Activated CD8-positive, alpha-beta memory T cell treated with anti-CD3 and anti-CD28 coated beads for 1 hour (primary cell): ENCODE measurements at regions not wholly inside any gene's neighbourhood (a gene's known extent, or its start where the extent isn't known, plus 50 kb on each side); places are given as distances from the start of the nearest gene placed in this dataset.
A peak's percentile ranks its signal among the peaks of the same experiment; 100 is the strongest.
"Not testable (repeated sequence)": the region's sequence is repeated elsewhere in the genome, so short reads cannot be mapped to it uniquely, and the experiment has no call there.

ENCODE experiments used
- DNase-seq, 2 donors: peaks; one replicate each; pipeline ENCODE4 v3.0.0-alpha.2; 2020; ENCODE audit warnings: low read depth in 1 of 2; ENCODE audit errors: extremely low read depth in 1 of 2

DNA sequence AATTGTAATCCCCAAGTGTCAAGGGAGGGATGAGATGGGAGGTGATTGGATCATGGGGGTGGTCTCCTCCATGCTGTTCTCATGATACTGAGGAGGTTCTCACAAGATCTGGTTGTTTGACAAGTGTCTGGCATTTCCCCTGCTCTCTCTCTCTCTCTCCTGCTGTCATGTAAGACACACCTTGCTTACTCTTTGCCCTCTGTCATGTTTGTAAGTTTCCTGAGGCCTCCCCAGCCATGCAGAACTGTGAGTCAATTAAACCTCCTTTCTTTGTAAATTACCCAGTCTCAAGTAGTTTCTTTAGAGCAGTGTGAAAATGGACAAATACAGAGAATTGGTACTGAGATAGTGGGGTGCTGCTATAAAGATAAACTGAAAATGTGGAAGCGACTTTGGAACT, 207.9 kb downstream of the HINT1 start:
- DNase-seq: no peak

DNA sequence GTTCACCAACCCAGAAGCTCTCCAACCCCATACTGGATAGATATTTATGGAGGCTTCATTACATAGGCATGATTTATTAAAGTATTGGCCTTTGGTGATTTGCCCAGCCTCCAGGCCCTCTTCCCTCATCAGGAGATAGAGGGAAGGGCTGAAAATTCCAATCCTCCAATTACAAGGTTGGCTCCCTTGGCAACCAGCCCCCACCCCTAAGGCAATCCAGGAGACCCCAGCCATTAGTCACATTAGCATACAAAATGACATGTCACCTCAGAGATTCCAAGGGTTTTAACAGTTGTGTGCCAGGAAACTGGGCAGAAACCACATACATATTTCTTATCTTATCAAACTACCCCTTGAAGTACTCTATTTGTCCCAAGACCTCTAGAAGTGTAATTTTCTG, 210.0 kb downstream of the HINT1 start:
- no peak for DNase-seq

DNA sequence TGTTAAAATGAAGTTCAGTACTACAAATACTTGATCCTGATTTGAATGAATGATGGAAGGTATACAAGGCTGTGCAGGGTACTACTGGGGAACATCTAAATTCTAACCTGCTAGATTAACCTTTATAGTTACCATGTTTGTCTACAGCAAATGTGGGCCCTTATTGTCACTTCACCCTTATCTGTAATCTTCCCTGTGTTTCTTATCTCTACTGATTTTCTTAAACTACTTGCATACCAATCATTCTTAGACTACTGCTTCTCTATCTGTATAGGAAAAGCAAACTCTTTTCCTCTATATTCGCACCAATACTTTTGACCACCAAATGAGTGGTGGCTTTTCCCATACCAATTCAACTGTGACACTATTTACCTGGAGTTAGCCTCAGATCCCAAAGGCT, 210.7 kb downstream of the HINT1 start:
- no peak for DNase-seq

DNA sequence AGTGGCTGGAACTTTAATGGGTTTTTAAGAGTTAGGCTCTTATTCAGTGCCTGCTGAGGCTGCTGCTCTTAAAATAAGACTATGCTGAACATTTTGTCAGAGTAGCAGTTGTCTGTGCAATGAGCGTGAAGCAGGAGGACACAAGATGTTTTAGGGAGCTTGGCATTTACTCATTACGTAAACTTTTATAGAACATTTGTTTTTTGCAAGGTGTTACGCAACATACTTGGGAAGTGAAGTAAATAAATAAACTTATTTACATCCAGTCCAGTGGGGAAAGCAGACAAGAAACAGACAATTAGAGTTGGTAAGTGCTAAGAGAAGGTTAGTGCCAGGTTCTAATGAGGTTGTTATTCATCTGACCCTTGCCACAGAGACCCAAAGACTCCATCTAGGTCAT, 226.0 kb downstream of the HINT1 start:
- DNase-seq: no peak

DNA sequence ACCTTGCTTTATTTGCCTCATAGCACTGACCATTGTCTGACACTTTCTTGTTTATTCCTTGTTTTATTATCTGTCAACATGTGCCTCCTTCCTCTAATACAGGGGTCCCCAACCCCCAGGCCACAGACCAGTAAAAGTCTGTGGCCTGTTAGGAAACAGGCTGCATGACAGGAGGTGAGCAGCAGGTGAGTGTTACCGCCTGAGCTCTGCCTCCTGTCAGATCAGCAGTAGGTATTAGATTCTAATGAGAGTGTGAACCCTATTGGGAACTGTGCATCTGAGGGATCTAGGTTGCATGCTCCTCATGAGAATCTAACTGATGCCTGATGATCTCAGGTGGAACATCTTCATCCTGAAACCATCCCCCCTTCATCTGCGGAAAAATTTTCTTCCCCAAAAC, 228.0 kb downstream of the HINT1 start:
- DNase-seq: no peak

DNA sequence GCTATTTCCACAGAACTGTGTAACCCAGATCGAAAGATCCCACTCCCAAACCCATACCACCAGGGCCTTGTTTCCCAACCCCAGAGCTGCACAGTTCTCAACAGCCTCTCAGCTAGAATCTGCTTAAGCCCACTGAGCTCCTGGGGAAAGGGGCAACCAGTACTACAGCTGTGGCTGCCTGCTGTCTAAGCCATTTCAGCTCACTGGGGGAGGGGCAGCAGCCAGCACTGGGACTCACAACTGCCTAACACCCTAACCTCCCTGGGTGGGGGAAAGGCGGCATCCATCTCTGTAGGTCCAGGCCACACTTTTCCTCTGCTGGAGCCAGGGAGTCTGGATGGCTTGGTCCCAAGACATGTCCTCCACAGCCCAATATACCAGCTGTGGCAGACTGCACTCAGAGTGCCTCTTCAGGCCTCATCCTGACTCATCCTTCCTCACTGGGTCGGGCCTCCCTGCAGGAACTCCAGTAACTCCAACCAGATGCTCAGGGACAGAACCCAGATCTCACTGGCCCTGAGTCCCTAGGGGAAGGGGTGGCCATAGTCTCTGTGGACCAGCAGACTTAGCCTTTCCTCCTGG, 241.4 kb downstream of the HINT1 start:
- no peak for DNase-seq

DNA sequence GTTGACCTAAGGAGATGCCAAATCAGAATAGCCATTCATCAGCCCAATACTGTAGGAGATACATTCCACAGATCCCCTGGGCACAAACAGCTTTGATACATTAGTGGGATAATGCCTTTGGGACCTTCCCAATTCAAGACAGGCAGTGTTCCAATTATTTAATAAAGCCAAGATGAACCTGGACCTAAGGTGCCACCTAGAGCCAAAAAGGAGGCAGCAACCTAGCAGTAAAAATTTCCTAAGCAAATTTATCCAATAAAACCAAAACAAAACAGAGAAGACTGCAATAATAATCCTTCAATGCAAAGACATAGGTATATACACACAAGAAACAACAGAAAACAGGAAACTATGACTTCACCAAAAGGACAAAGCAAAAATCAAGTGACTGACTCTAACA, 253.0 kb downstream of the HINT1 start:
- DNase-seq: no peak

DNA sequence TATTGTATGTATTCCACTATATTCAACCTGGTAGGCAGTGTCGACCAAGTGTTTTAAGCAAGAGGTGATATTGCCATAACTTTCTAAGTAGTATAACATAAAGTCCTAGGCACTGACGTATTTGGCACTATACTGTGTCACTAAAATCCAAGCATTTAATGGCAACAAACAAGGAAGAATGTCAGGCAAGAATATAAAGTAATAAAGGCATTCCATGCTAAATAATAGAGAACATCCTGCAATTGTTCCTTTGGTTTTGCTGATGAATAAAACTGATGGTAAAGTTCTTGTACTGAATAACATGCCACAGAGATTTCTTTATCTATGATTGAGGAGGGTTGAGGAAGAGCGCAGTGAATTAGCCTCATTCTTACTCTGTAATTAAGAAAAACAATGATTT, 256.9 kb downstream of the HINT1 start:
- no peak for DNase-seq

DNA sequence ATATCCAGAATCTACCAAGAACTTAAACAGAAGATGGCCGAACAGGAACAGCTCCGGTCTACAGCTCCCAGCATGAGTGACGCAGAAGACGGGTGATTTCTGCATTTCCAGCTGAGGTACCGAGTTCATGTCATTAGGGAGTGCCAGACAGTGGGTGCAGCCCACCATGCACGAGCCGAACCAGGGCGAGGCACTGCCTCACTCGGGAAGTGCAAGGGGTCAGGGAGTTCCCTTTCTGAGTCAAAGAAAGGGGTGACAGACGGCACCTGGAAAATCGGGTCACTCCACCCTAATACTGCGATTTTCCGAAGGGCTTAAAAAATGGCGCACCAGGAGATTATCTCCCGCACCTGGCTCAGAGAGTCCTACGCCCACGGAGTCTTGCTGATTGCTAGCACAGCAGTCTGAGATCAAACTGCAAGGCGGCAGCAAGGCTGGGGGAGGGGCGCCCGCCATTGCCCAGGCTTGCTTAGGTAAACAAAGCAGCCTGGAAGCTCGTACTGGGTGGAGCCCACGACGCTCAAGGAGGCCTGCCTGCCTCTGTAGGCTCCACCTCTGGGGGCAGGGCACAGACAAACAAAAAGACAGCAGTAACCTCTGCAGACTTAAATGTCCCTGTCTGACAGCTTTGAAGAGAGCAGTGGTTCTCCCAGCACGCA, 267.4 kb downstream of the HINT1 start:
- not testable (repeated sequence) for DNase-seq

DNA sequence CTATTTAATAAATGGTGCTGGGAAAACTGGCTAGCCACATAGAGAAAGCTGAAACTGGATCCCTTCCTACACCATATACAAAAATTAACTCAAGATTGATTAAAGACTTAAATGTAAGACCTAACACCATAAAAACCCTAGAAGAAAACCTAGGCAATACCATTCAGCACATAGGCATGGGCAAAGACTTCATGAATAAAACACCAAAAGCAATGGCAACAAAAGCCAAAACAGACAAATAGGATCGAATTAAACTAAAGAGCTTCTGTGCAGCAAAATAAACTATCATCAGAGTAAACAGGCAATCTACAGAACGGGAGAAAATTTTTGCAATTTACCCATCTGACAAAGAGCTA, 267.9 kb downstream of the HINT1 start:
- DNase-seq: not testable (repeated sequence)

DNA sequence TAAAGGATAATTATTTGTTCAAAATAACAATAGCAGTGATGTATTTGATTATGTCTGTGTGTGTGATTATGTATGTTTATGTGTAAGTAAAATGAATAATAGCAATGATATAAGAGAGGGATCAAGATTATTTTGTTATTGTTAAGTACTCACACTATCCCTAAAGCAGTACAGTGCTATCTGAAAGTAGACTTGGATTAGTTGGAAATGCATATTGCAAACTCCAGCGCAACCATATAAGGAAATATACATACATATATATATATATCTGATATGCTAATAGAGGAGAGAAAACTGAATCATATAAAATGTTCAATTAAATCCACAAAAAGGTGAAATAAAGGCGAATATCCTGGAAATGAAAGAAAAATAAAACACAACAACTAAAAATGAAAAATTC, 268.4 kb downstream of the HINT1 start:
- no peak for DNase-seq

DNA sequence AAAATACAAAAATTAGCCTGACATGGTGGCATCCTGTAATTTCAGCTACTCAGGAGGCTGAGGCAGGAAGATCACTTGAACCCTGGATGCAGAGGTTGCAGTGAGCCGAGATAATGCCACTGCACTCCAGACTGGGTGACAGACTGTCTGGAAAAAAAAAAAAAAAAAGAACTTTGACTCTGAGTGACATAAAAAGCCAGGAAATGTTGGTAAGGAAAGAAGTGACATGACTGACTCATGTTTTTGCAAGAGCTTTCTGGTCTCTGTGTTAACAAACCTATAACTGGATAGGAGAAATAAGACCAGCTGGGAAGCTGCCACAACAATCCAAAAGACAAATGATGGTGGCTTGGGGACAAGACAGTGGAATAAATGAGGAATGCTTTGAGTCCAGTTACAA, 272.1 kb downstream of the HINT1 start:
- DNase-seq: no peak

DNA sequence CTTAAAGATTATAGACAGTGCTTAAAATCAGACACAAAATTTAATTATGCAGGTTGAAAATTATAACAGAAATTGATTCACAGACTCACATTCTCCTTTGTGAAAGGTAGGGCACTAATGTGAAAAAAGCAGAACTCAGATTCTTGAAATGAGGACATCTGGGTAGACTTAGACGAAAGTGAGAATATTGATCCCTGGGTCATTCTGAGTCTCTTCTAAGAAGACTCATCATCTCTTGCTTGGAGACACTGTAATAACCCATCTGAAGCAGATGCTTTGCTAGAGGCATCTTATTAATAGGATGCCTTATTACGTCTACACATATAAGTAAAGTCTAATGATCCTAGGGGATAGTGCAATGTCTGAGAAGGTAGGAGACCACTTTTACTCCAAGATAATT, 274.4 kb downstream of the HINT1 start:
- no peak for DNase-seq

DNA sequence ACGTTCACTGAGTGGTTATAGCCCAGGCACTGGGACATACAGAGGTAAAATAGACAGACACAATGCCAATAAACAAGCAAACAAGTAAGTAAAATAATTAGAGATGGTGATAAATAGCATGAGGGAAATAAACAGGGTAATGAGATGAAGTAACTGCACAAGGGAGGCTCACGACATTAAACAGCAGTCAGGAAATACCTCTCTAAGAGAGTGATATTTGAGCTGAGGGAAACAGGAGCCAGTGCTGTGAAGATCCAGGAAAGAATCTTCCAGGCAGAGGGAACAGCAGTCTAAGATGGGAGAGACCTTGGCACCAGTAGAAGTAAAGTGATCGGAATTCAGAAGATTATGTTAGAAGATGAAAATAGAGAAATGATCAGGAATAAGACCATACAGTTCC, 279.4 kb downstream of the HINT1 start:
- no peak for DNase-seq

DNA sequence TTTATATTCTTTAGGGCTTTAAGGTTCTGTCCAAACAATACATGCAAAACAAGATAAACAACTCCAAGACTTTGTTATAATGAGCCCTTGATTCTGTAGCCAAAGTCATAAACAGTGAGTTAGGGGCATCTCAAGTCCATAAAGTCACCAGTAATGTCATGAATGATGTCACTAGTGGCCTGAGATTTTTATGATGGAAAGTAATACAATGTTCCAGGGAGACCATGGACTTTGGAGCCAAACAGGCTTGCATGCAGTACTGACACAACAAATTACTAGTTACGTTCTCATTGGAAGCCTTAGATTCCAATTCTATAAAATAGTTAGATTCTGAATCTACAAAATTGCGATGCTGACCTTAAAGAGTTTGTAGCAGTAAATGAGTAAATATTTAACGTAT, 280.0 kb downstream of the HINT1 start:
- no peak for DNase-seq

DNA sequence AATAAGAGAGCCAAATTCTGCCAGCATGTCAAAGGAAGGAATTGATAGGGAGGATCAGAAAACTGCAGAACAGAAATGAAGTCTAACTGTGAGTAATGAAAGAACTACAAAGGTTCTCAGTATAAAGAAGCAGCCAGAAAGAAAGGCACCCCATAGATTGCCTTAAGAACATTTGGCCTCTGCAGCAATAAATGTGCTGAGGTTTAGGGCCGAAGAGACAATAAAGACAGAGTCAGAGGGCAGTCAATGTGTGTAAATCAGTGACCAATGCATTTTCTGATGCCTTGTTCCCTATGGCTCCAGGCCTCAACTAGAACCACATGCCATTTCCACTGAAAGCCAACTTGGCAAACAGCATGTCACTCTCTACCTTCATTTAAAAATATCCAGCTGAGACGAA, 281.0 kb downstream of the HINT1 start:
- no peak for DNase-seq

DNA sequence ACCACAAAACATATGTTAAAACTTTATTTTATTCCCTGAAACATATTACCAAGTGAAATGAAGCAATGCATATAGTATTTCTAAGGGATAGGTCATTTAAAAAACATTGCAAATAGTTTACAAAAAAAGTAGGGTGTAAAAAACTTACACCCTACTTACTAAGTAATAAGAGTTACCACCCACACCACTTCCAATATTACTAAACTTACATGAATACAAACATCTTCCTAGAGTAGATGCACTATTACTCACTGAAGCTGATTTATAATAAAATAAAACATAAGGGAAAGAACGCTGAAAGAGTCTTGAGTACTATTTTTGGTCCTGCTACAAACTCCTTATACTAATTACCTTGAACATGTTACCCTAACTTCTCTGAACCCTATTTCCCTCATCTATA, 289.4 kb downstream of the HINT1 start:
- DNase-seq: no peak

DNA sequence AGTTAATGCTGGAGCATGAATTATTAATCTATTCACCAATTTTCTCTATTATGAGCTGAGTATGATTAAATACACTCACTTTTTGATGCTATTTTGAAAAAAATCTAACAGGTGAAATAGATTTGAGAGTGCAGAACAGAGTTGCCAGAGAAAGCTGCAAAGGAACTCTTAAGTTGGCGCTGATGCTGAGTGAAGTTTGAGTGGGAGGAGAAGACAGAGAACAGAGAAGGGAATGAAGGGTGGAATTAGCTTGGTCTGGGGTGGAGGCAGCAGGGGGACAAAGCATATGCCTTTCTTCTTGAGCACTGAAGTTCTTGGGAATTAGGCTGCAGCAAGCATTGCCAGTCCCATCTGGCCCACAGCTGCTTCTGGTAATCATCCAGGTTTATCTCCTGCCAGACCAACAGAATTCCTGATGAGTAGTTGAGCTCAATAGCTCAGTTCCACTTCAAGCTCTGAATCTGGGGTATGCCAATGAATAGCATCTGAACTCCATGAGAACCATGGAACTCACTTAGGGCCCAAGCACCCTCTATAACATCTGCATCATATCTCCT, 290.1 kb downstream of the HINT1 start:
- no peak for DNase-seq

DNA sequence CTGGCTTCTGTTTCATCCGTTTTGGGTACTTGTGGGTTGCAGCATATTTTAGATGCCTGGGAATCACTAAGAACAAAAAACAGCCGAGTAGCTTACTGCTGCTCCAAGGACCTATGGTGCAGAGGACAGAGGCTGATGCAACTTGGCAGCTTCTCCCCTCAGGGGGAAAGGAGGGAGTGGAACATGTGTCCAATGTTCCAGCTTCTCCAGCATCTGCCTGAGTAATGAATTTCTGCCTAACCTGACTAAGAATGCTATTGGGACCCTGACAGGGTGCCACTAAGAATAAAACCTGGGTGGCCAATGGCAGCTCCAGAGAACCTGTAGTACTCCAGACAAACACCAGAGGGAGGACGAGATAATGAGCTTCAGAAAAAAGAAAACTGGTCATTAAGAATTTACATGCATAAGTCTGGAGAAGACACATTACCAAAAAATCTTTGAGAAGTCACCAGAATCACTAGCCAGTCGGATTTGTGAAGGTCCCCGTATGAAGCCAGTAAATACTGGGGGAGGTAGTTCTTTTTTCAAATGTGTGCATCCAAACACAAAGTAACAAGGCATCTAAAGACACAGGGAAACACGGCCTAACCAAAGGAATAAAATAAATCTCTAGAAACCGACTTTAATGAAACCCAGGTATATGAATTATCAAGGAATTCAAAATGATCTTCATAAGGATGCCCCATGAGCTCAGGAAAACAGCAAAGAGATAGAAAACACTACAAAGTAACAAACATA, 293.5 kb downstream of the HINT1 start:
- peak; percentile 2 to 5 for DNase-seq

DNA sequence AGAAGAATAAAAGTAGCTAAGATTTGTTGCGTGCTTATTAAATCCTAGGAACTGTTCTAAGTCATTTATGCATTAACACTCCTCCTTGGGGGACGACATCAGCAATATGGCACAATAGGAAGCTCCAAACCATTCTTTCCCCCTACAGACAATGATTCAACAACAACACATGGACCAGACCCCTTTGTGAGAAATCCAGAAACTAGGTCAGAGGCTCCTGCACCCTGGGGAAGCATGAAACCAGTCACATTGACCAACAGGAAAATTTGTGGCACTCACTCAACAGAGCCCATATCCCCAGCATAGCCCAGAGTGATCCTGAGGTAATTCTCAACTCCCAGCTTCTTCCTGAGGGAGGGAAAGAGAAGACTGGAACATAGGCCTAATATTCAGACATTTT, 294.4 kb downstream of the HINT1 start:
- no peak for DNase-seq

DNA sequence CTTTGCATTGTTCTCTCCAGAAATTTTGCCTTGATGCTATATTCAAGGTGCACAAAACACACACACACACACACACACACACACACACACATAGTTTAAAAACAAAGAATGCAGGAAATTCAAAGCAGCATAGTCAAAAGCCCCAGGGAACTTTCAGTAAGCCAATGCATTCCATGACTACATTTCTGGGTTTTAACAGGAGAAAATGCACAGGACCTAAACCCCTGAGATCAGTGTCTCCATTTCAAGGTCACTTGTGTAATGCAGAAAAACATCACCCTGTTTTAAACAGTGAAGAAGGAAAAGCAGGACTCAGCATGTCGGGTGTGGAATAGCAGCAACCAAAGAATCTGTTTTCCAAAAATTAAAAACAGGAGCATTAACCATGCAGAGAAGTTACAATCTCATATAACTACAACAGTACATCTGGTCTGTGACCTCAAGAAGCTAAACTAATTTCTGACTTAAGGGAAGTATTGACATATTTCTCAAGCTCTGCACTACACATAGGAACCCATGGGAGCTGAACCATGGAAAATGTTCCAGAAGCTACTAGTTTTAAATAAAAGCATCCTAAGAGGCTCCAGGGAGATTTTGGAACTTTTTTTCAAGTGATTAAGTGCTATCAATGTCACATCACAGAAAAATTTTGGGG, 296.7 kb downstream of the HINT1 start:
- DNase-seq: no peak
